ENCODE measurements at regions not wholly inside any gene's neighbourhood (a gene's known extent, or its start where the extent isn't known, plus 50 kb on each side); places are given as distances from the start of the nearest gene placed in this dataset.

DNA sequence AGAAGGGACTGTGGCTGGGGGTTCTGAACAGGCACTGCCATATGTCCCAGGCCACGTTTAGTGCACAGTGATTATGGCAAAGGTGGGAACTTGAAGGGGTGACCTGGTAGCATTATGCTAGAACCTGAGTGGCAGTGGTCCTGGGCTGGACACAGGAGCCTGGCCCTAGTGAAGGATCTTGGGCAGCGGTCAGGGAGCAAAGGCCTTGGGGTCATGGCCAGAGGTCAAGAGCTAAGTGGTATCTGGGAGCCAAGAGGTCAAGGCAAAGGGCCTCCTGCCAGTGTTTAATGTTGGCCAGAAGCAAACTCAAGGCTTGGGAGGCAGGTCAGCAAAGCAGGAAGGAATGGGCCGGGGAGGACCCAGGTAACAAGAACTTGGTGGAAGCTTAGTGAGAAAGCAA is 254.5 kb downstream of the CDH26 start:
- Mint-ChIP-seq H3K27me3 (peaks cover 16% of the 10 kb centered on the region), H3K27ac (no peak overlapping the region), H3K4me3 (no peak overlapping the region), H3K9me3 (no peaks in the 10 kb centered on the region), H3K4me1 (no peaks in the 10 kb centered on the region), H3K36me3 (no peaks in the 10 kb centered on the region)
- CTCF ChIA-PET, result interaction anchor here (0.6 to 3.6 kb wide), 3 partner anchors 50 to 281 kb away, joined by 3 to 18 read pairs (median 4); no protein-coding TSS in a partner anchor
- DNase-seq, result no peak

DNA sequence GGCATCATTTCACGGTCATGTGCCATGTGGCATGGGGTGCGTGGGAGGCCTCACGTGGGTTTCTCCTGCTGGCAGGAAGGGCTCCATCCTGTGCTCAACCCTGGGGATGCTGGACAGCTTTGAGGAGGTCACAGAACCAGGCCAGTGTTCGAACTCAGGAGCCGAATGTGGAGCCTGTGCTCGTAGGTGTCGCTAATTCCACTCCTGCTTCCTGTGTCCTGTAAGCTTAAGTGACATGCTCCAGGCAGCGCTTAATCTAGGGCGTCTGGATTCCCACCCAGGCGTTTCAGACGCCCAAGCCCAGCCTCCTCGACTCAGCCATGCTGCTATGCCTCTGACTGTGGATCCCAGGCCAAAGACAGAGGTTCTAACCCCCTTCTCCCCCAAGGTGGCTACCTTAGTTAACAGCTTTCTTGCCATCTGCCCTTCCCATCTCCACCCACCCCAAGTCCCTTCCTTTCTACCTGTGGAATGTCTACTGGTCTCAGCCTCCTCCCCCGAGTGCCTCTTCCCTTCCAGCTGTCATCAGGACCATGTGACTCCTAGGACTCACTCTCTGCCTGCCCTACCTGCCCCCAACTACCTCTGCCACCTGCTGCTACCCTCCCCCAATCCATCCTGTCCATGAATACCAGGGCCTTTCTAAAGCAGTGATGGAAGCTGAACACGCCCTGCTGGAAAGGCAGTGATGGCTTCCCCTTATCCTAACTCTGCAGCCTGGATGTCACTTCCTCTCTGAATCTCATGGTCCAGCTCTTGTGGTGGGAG is 255.1 kb downstream of the CDH26 start:
- Mint-ChIP-seq H3K9me3 (no peaks in the 10 kb centered on the region), H3K27me3 (peaks cover 15% of the 10 kb centered on the region), H3K36me3 (no peaks in the 10 kb centered on the region), H3K4me3 (no peak overlapping the region), H3K27ac (no peak overlapping the region), H3K4me1 (no peaks in the 10 kb centered on the region)
- CTCF ChIA-PET, result interaction anchor here (0.8 to 3.6 kb wide), 4 partner anchors 51 to 291 kb away, joined by 3 to 18 read pairs (median 4); no protein-coding TSS in a partner anchor
- DNase-seq, result no peak

DNA sequence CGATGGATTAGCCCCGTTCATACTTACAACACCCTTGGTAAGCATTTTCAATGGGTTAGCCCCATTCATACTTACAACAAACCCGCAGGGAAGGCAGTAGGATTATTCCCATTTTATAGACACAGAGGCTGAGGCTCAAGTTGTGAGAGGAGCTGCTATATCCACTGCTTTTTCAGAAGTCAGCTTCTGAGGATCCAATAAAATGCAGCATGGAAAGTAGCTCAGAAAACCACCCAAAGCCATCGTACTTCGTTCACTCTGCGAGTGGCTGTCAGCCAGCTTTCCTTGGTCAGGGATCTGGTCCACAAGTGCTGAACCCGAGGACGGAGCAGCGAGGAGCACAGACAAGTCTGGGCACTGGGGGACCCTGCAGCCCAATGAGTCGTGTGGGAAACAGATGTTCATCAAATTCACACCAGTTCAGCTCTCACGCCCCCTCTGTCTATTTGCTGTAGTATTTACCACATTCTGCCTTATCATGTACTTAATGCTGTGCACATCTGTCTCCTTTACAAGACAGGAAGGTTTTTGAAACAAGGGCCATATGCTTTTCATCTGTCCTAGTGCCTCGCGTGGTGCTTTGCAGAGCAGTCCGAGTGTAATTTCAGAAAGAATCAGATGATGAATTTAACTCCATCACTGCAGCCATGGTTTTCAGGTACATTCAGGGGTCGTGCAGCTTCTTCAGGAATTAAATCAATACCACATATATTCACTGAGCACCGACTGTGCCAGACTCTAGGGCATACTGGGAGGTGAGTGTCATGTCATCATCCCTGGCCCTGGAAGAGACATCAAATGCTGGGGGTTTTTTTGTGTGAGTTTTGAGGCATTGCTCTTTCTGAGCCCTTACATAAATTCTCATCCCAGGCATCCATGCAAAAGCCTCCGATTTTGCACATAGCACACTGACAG is 256.9 kb downstream of the CDH26 start:
- no peaks in the 10 kb centered on the region for H3K4me1 Mint-ChIP-seq
- H3K9me3 Mint-ChIP-seq, result no peaks in the 10 kb centered on the region
- no peaks in the 10 kb centered on the region for H3K36me3 Mint-ChIP-seq
- H3K27ac Mint-ChIP-seq, result no peak overlapping the region
- H3K27me3 Mint-ChIP-seq, result peaks cover 15% of the 10 kb centered on the region
- no peak overlapping the region for H3K4me3 Mint-ChIP-seq
- no peak for DNase-seq
- CTCF ChIA-PET, result no interaction called here

DNA sequence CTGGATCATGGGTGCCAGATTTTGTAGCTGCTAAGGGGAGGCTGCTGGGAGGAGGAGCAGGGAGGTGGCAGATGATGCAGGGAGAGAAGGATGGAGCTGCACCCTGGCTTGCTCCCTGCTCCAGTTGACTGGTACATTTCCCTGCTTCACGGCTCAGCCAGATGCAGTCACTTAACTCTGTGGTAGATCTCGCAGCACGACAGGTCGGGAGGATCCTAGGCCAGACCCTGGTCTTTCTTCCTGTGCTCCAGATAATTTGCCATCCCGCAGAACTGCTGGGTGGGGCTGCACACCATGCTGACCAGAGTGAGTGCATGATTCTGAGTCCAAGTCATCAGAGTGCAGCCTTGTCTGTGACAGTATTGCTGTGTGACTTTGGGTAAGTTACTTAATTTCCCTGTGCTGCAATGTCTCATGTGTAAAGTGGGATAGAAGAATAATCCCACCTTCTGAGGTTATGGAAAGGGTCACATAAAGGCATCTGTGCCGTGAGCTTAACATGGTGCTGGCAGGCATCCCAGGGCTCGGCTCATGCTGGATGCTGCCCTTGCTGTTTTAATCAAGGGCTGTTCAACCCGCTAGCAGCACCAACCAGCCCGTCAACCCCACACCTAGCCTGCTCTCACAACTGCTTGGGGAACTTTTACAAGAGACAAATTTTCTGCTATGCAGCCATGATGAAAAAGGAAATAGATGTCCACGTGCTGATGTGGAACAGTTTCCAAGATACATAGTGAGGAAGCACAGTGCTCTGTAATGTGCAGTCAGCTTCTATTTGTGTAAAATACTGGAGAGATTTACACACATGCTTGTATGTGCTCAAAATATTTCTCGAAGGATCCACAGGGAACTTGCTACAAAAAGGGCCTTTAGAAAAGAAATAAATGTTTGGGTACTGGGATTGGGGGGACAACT is 257.9 kb downstream of the CDH26 start:
- Mint-ChIP-seq H3K4me1 (no peaks in the 10 kb centered on the region), H3K9me3 (no peaks in the 10 kb centered on the region)

DNA sequence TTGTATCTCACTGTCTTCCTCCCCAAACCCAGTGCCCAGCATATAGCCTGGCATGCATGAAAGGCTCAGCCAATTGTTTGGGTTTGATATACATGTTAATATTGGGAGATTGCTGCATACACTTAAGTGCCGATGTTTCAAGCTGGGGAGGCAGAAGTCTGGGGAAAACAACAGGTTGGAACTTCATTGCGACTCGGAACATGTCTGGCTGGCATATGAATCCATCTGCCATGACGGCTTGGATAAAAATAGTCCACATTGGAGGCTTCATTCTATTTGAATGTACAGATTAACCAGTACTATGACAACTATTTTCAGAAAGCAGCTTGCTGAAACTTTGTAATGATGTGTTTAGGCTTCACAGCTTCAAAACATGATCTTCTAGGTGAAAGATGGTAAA is 261.0 kb downstream of the CDH26 start:
- CTCF ChIA-PET, result interaction anchor here (0.7 to 0.8 kb wide), 2 partner anchors 10 to 17 kb away, joined by 3 read pairs; no protein-coding TSS in a partner anchor

More for the DNA sequence above, 257.9 kb downstream of the CDH26 start:
- no peak for DNase-seq
- Mint-ChIP-seq H3K27me3 (peaks cover 12% of the 10 kb centered on the region), H3K4me3 (no peak overlapping the region), H3K27ac (no peak overlapping the region), H3K36me3 (no peaks in the 10 kb centered on the region)
- CTCF ChIA-PET, result no interaction called here

DNA sequence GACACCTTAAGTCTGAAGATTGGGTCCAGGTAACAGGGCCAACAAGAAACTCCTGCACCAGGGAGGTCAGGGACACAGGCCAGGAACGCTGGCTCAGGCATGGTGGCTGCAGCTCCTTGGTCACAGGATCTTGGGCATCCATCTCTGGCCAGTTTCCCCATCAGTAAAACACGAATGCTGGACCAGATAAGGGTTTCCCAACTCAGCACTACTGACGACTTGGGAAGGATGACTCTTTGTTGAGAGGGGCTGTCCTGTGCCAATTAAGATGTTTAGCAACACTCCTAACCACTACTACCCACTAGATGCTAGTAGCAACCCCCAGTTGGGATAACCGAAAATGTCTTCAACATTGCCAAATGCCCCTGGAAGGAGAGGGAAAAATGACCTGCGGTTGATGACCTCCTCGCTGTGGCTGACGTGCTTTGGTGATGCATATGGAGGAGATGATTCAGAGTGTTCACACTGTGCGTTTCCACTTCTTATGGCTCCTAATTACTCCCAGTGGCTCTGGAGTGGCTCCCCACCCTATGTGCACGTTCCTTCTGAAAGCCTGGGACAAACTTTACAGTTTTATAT is 261.9 kb downstream of the CDH26 start:
- Mint-ChIP-seq H3K9me3 (no peaks in the 10 kb centered on the region), H3K27ac (no peak overlapping the region), H3K4me1 (no peaks in the 10 kb centered on the region), H3K36me3 (no peaks in the 10 kb centered on the region), H3K27me3 (peaks cover under 1% of the 10 kb centered on the region), H3K4me3 (no peak overlapping the region)
- DNase-seq, result no peak
- CTCF ChIA-PET, result no interaction called here

More for the DNA sequence above, 261.0 kb downstream of the CDH26 start:
- Mint-ChIP-seq H3K4me3 (no peak overlapping the region), H3K27me3 (peaks cover 6% of the 10 kb centered on the region), H3K9me3 (no peaks in the 10 kb centered on the region), H3K4me1 (no peaks in the 10 kb centered on the region), H3K27ac (no peak overlapping the region), H3K36me3 (no peaks in the 10 kb centered on the region)
- no peak for DNase-seq

DNA sequence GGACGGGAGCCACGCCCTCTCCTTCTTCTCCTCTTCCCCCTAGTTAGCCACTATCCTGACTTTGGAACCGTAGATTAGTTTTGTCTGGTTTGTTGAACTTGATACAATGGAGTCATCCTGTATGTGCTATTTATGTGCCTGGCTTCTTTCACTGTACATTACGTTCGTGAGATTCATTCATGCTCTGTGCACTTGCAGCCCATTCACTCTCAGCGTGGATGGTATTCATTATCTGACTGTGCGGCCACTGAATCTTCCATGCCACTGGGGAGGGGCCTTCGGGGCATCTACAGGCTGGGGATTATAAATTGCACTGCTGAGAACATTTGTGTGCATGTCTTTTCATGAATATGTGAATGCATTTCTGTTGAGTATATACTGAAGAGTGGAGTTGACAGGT is 262.5 kb downstream of the CDH26 start:
- Mint-ChIP-seq H3K27ac (no peak overlapping the region), H3K4me3 (no peak overlapping the region), H3K9me3 (no peaks in the 10 kb centered on the region), H3K36me3 (no peaks in the 10 kb centered on the region), H3K4me1 (no peaks in the 10 kb centered on the region), H3K27me3 (no peaks in the 10 kb centered on the region)
- CTCF ChIA-PET, result no interaction called here
- no peak for DNase-seq

DNA sequence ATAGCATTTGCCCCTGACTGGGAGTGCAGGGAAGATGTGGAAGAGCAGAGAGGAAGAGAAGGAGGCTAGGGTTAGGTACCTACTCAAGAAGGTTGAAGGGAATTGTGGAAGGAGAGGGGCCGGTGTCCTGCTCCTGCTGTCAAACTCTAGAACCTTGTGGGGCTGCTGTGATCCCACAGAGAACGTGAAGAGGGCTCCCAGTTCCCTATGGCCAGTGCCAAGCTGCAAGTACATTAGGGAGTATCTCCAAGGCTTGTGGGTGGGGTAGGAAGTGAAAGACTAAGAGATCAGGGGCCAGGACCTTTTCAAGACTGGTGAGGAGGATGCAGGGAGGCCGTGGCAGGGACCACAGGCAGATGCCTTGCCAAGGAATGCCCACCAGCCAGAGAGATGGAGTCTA is 263.4 kb downstream of the CDH26 start:
- no peak overlapping the region for H3K27ac Mint-ChIP-seq
- H3K4me1 Mint-ChIP-seq, result no peaks in the 10 kb centered on the region
- H3K4me3 Mint-ChIP-seq, result no peak overlapping the region
- no peaks in the 10 kb centered on the region for H3K36me3 Mint-ChIP-seq
- DNase-seq, result no peak
- CTCF ChIA-PET, result no interaction called here
- H3K27me3 Mint-ChIP-seq, result no peaks in the 10 kb centered on the region
- no peaks in the 10 kb centered on the region for H3K9me3 Mint-ChIP-seq

DNA sequence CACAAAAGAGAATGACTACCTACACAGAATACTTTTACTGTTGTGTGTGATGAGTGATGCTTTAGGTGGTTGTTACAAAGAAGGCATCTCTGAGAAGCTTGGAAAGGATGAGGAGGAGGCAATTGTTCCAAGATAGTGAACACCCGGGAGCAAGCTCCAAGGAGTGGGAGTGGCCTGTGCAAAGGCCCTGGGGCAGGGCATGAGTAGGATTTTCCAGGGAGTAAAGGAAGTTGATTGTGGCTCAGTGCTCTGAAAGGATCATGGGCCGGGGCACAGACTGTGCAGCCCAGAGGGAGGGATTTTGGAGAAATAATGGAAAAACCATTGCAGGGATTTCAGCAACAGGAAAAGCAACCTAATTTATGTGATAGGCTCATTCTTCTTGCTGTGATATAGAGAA is 264.3 kb downstream of the CDH26 start:
- H3K4me3 Mint-ChIP-seq, result no peak overlapping the region
- no peaks in the 10 kb centered on the region for H3K36me3 Mint-ChIP-seq
- no peaks in the 10 kb centered on the region for H3K9me3 Mint-ChIP-seq
- CTCF ChIA-PET, result no interaction called here
- no peak overlapping the region for H3K27ac Mint-ChIP-seq
- no peak for DNase-seq
- no peaks in the 10 kb centered on the region for H3K27me3 Mint-ChIP-seq
- H3K4me1 Mint-ChIP-seq, result no peaks in the 10 kb centered on the region

DNA sequence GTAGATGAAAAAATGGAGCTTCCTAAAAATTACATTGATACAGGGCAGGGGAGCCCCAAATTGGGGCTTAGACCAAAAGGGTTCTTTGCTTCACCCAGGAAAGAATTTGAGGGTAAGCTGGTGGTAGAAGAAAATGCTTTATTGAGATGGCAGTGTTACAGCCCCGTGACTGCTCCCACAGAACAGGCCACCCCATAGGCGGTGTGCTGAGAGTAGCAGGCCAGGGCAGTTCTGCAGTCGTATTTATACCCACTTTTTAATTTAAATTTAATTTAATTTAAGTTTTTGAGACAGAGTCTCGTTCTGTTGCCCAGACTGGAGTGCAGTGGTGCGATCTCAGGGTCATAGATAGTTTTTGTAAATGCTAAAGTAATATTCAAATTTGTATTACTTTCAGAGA is 265.0 kb downstream of the CDH26 start:
- H3K4me1 Mint-ChIP-seq, result peaks cover 2% of the 10 kb centered on the region
- H3K9me3 Mint-ChIP-seq, result no peaks in the 10 kb centered on the region
- CTCF ChIA-PET, result no interaction called here

DNA sequence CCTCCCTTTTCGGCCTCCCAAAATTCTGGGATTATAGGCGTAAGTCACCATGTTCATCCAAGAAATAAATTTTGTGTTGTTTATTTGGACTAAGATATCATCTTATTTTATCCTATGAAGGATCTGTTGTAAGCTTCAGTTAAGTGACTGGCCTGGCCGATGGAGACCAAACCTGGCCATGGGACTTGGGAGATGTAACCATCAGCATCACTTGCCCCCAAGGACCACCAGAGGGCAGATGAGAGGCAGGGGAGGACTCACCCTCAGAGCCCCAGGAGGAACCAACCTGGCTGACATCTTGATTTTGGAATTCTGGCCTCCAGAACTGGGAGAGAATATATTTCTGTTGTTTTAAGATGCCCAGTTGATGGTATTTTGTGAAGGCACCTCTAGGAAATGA is 266.7 kb downstream of the CDH26 start:
- peak; percentile 39 for DNase-seq
- Mint-ChIP-seq H3K27me3 (peaks cover 4% of the 10 kb centered on the region), H3K27ac (no peak overlapping the region), H3K4me1 (peaks cover 2% of the 10 kb centered on the region), H3K9me3 (no peaks in the 10 kb centered on the region), H3K4me3 (no peak overlapping the region), H3K36me3 (no peaks in the 10 kb centered on the region)
- CTCF ChIA-PET, result interaction anchor here (0.6 to 0.8 kb wide), 3 partner anchors 35 to 434 kb away, joined by 3 read pairs; no protein-coding TSS in a partner anchor

More for the DNA sequence above, 265.0 kb downstream of the CDH26 start:
- DNase-seq, result no peak
- no peaks in the 10 kb centered on the region for H3K36me3 Mint-ChIP-seq
- H3K27ac Mint-ChIP-seq, result no peak overlapping the region
- H3K4me3 Mint-ChIP-seq, result no peak overlapping the region
- peaks cover 1% of the 10 kb centered on the region for H3K27me3 Mint-ChIP-seq

DNA sequence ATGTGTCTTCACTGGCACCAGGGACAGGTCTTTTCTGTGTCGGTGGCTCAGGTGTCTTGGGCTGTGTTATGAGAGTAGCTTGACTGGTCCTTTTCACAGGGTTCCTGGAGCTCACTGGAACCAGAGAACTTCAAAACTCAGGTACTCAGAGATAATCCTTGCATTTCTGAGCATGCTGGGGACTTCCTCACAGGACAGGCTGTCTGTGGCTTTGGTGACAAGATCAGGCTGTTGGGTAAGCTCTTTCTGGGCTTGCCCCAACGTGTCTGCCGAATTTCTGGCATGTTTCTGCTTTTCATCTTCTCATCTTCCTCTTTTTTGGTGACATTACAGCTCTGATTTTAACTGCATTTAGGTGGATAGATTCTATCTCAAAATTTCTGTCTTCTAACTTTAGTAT is 270.0 kb downstream of the CDH26 start:
- peaks cover 2% of the 10 kb centered on the region for H3K4me1 Mint-ChIP-seq
- DNase-seq, result no peak
- CTCF ChIA-PET, result no interaction called here
- H3K36me3 Mint-ChIP-seq, result no peaks in the 10 kb centered on the region
- no peak overlapping the region for H3K27ac Mint-ChIP-seq
- no peaks in the 10 kb centered on the region for H3K9me3 Mint-ChIP-seq
- no peak overlapping the region for H3K4me3 Mint-ChIP-seq
- peaks cover 4% of the 10 kb centered on the region for H3K27me3 Mint-ChIP-seq

DNA sequence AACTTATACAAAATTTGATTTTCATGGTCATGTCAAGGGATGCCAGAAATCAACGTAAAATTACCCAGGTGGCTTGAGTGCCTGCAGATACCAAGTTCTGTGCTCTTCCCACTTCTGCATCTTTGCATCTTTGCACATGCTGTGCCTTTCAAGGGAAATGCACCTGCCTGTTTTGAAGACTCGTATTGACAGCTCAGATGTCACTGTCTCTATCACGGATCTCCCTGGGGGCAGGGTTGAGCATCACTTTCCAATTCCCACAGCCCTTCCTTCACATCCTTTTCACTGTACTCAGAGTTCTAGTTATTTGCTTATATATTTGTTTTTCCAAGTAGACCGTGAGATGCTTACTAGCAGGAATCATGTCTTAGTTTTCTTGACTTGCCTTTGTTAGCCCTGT is 274.2 kb downstream of the CDH26 start:
- Mint-ChIP-seq H3K4me3 (no peak overlapping the region), H3K27me3 (peaks cover 6% of the 10 kb centered on the region), H3K36me3 (no peaks in the 10 kb centered on the region), H3K27ac (no peak overlapping the region), H3K9me3 (no peaks in the 10 kb centered on the region), H3K4me1 (peaks cover 2% of the 10 kb centered on the region)
- DNase-seq, result no peak
- CTCF ChIA-PET, result no interaction called here

Measured in activated naive CD4-positive, alpha-beta T cell treated with anti-CD3 and anti-CD28 coated beads, Interleukin-2, amount 10 ng/mL, durations not matched to agents 7 days and 5 days (primary cell).